ENCODE measurements at regions not wholly inside any gene's neighbourhood (a gene's known extent, or its start where the extent isn't known, plus 50 kb on each side); places are given as distances from the start of the nearest gene placed in this dataset.

- TF ChIP-seq NRF1 (conservative IDR thresholded peaks at IDR 0.05 in 1 of 2, IDR thresholded peaks at IDR 0.05 in 1 of 2) (no peak), CTCF (IDR thresholded peaks at IDR 0.05 in 2 of 3, conservative IDR thresholded peaks at IDR 0.05 in 1 of 3; ENCODE audit: insufficient read depth in 2 of 3, low read depth in 1 of 3, low read length in 3 of 3) (no peak), ZNF23 (CRISPR knock-in tag; IDR thresholded peaks at IDR 0.05) (no peak), GABPA (tag; conservative IDR thresholded peaks at IDR 0.05; ENCODE audit: low read depth) (no peak), ZBTB33 (CRISPR knock-in tag; IDR thresholded peaks at IDR 0.05) (no peak), ZNF512 (tag; IDR thresholded peaks at IDR 0.05) (no peak), ZZZ3 (IDR thresholded peaks at IDR 0.05) (no peak)
Observed at GRCh38 chr2:236886456-236886855, 199.2 kb upstream of the COPS8 start.

Data from K562 (cell line).